ENCODE measurements at regions not wholly inside any gene's neighbourhood (a gene's known extent, or its start where the extent isn't known, plus 50 kb on each side); places are given as distances from the start of the nearest gene placed in this dataset.

DNA sequence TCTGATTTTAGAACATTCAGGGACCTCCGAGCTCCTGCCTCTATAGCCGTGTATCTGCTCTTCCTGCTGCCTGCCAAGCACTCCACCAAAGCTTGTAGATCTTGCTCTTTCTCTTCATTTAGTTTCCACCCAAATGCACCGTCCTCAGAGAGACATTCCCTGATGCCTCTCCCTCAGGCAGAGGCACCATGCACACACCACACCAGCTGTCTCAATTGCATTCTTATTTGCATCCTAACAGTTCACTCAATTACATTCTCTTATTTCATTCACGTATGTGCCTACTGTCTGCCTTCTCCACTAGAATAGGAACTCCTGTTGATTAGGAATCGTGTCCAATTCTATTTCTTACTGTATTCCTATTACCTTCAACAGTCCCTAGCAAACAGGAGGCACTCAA is 845.4 kb upstream of the TMEM132C start:
- H3K4me3 ChIP-seq (ENCODE audit: low read length), result no peak overlapping the region
- no peaks in the 10 kb centered on the region for H3K9me2 ChIP-seq (ENCODE audit: insufficient read depth, low read length)
- H3K27ac ChIP-seq (ENCODE audit: low read length), result no peak overlapping the region
- H4K20me1 ChIP-seq (ENCODE audit: insufficient read depth), result no peaks in the 10 kb centered on the region
- no peaks in the 10 kb centered on the region for H3K9me3 ChIP-seq (ENCODE audit: low read length)
- H3K4me2 ChIP-seq (ENCODE audit: low read length), result no peak overlapping the region
- H3K27me3 ChIP-seq (ENCODE audit: insufficient read depth, low read depth, low read length), result no peaks in the 10 kb centered on the region
- no peak overlapping the region for H3K9ac ChIP-seq (ENCODE audit: low read length)
- H3F3A ChIP-seq (ENCODE audit: insufficient read depth, low read length, poor library complexity, severe bottlenecking), result no peaks in the 10 kb centered on the region
- no peaks in the 10 kb centered on the region for H3K36me3 ChIP-seq (ENCODE audit: insufficient read depth, low read length)
- H2AFZ ChIP-seq (ENCODE audit: low read depth, low read length), result no peak overlapping the region
- TF ChIP-seq POLR2AphosphoS5 (IDR thresholded peaks at IDR 0.05) (no peak), SMC3 (conservative IDR thresholded peaks at IDR 0.05; ENCODE audit: poor library complexity) (no peak), MXI1 (conservative IDR thresholded peaks at IDR 0.05; ENCODE audit: poor library complexity, severe bottlenecking) (no peak), TAF1 (IDR thresholded peaks at IDR 0.05; ENCODE audit: low read depth) (no peak), RAD21 (conservative IDR thresholded peaks at IDR 0.05) (no peak), EZH2 (IDR thresholded peaks at IDR 0.05; ENCODE audit: borderline replicate concordance, insufficient read depth, low read length, poor library complexity, severe bottlenecking) (no peak), EP300 (conservative IDR thresholded peaks at IDR 0.05; ENCODE audit: poor library complexity, severe bottlenecking) (no peak)
- TF ChIP-seq, protein P1, sequence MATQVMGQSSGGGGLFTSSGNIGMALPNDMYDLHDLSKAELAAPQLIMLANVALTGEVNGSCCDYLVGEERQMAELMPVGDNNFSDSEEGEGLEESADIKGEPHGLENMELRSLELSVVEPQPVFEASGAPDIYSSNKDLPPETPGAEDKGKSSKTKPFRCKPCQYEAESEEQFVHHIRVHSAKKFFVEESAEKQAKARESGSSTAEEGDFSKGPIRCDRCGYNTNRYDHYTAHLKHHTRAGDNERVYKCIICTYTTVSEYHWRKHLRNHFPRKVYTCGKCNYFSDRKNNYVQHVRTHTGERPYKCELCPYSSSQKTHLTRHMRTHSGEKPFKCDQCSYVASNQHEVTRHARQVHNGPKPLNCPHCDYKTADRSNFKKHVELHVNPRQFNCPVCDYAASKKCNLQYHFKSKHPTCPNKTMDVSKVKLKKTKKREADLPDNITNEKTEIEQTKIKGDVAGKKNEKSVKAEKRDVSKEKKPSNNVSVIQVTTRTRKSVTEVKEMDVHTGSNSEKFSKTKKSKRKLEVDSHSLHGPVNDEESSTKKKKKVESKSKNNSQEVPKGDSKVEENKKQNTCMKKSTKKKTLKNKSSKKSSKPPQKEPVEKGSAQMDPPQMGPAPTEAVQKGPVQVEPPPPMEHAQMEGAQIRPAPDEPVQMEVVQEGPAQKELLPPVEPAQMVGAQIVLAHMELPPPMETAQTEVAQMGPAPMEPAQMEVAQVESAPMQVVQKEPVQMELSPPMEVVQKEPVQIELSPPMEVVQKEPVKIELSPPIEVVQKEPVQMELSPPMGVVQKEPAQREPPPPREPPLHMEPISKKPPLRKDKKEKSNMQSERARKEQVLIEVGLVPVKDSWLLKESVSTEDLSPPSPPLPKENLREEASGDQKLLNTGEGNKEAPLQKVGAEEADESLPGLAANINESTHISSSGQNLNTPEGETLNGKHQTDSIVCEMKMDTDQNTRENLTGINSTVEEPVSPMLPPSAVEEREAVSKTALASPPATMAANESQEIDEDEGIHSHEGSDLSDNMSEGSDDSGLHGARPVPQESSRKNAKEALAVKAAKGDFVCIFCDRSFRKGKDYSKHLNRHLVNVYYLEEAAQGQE (IDR thresholded peaks at IDR 0.05; ENCODE audit: borderline replicate concordance), result no peak
- TF ChIP-seq, protein P2, sequence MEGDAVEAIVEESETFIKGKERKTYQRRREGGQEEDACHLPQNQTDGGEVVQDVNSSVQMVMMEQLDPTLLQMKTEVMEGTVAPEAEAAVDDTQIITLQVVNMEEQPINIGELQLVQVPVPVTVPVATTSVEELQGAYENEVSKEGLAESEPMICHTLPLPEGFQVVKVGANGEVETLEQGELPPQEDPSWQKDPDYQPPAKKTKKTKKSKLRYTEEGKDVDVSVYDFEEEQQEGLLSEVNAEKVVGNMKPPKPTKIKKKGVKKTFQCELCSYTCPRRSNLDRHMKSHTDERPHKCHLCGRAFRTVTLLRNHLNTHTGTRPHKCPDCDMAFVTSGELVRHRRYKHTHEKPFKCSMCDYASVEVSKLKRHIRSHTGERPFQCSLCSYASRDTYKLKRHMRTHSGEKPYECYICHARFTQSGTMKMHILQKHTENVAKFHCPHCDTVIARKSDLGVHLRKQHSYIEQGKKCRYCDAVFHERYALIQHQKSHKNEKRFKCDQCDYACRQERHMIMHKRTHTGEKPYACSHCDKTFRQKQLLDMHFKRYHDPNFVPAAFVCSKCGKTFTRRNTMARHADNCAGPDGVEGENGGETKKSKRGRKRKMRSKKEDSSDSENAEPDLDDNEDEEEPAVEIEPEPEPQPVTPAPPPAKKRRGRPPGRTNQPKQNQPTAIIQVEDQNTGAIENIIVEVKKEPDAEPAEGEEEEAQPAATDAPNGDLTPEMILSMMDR (IDR thresholded peaks at IDR 0.05; ENCODE audit: poor library complexity, severe bottlenecking), result no peak
- no peaks in the 10 kb centered on the region for H3K79me2 ChIP-seq (replicated peaks; ENCODE audit: insufficient read depth, low read length)

DNA sequence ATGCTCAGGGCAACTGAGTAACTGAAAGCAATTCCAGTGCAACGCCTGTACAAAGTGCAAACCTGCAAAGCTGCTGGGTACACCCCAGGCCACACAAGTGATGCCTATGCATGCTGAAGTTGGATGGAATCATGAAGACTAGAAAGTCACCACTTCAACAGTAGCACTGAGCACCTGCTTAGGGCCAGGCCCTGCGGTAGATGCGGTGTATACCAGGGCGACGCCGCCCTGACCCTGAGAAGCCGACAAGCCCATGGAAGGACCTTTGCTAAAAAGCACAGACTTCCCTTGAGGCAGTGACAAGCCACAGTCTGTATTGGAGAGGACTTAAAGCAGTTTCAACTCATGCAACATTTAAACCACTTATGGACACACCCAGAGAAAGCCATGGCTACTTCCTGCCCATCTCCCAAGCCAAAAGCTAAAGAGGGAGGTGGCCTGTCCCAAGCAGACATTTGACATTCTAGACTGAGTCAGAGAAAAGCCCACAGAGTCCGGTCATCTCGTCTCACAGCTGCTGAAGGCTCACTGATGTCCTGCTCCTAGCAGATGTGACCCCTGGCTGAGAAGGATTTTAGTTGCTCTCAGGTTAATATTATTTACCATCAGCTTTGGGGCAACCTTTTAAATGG is 843.9 kb upstream of the TMEM132C start:
- no peak overlapping the region for H3K27ac ChIP-seq (ENCODE audit: low read length)
- no peak overlapping the region for H2AFZ ChIP-seq (ENCODE audit: low read depth, low read length)

More for the DNA sequence above, 843.9 kb upstream of the TMEM132C start:
- no peaks in the 10 kb centered on the region for H4K20me1 ChIP-seq (ENCODE audit: insufficient read depth)
- no peaks in the 10 kb centered on the region for H3K9me2 ChIP-seq (ENCODE audit: insufficient read depth, low read length)
- H3K9me3 ChIP-seq (ENCODE audit: low read length), result no peaks in the 10 kb centered on the region
- H3F3A ChIP-seq (ENCODE audit: insufficient read depth, low read length, poor library complexity, severe bottlenecking), result no peaks in the 10 kb centered on the region
- no peak overlapping the region for H3K4me3 ChIP-seq (ENCODE audit: low read length)
- H3K36me3 ChIP-seq (ENCODE audit: insufficient read depth, low read length), result no peaks in the 10 kb centered on the region
- H3K27me3 ChIP-seq (ENCODE audit: insufficient read depth, low read depth, low read length), result no peaks in the 10 kb centered on the region
- TF ChIP-seq, protein P2 (IDR thresholded peaks at IDR 0.05; ENCODE audit: poor library complexity, severe bottlenecking), result no peak
- TF ChIP-seq RAD21 (conservative IDR thresholded peaks at IDR 0.05) (no peak), SMC3 (conservative IDR thresholded peaks at IDR 0.05; ENCODE audit: poor library complexity) (no peak), EZH2 (IDR thresholded peaks at IDR 0.05; ENCODE audit: borderline replicate concordance, insufficient read depth, low read length, poor library complexity, severe bottlenecking) (no peak), MXI1 (conservative IDR thresholded peaks at IDR 0.05; ENCODE audit: poor library complexity, severe bottlenecking) (no peak), POLR2AphosphoS5 (IDR thresholded peaks at IDR 0.05) (no peak), TAF1 (IDR thresholded peaks at IDR 0.05; ENCODE audit: low read depth) (no peak), EP300 (conservative IDR thresholded peaks at IDR 0.05; ENCODE audit: poor library complexity, severe bottlenecking) (no peak)
- TF ChIP-seq, protein P1 (IDR thresholded peaks at IDR 0.05; ENCODE audit: borderline replicate concordance), result no peak
- no peaks in the 10 kb centered on the region for H3K79me2 ChIP-seq (replicated peaks; ENCODE audit: insufficient read depth, low read length)
- H3K9ac ChIP-seq (ENCODE audit: low read length), result no peak overlapping the region
- H3K4me2 ChIP-seq (ENCODE audit: low read length), result no peak overlapping the region
